ENCODE measurements at regions not wholly inside any gene's neighbourhood (a gene's known extent, or its start where the extent isn't known, plus 50 kb on each side); places are given as distances from the start of the nearest gene placed in this dataset.

DNA sequence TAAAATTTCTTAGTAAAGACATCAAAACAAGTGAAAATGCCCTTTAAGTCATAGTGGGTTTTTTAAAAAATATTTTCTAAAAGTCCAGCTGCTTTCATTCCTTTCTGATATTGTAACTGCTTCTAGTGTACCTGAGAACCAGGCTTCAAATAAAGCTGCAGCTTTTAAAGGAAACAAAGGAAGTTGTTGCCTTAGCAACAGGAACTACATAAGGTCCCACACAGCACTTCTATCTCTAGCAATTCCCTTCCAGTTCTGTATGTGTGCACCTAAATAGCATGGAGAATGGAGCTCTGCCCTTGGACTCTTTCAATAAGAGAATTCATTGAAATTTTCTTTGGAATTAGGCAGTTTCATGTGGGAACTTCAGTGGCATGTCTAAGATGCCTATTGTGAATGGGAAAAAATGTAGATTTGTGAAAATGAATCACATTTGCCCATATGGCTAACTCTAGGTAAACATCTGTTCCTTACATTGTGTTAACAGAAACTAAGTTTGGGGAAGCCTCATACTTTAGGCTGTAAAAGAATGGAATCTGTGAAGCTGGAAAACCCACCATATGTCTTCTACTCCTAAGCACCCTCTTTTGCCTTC, 206.4 kb downstream of the KIF2B start:
- DNase-seq (ENCODE audit: low read depth in 1 of 2, low spot score in 2 of 2) = no peak

More for the DNA sequence above, 206.4 kb downstream of the KIF2B start:
- Histone ChIP-seq H3K18ac (ENCODE audit: extremely low read depth, low read length) (no peak overlapping the region), H3K79me2 (ENCODE audit: control insufficient read depth in 1 of 2, insufficient read depth in 2 of 2, low read length in 2 of 2) (no peaks in the 10 kb centered on the region), H3K27ac (ENCODE audit: low read depth, low read length) (no peak overlapping the region), H4K8ac (ENCODE audit: extremely low read depth, insufficient read depth, low read length) (no peak overlapping the region), H3K9me3 (ENCODE audit: insufficient read depth in 2 of 2, low read depth in 1 of 2, low read length in 1 of 2) (no peaks in the 10 kb centered on the region), H2BK12ac (ENCODE audit: low read depth, low read length) (no peak overlapping the region), H3K4me3 (ENCODE audit: extremely low read depth in 1 of 4, insufficient read depth in 2 of 4, low read depth in 3 of 4, low read length in 4 of 4) (no peak overlapping the region), H4K91ac (replicated peaks; ENCODE audit: insufficient read length, low read length) (no peak overlapping the region), H3K4ac (replicated peaks; ENCODE audit: insufficient read length, low read depth, low read length) (no peak overlapping the region), H3K4me2 (ENCODE audit: insufficient read depth in 1 of 2, low read depth in 2 of 2, low read length in 2 of 2) (no peak overlapping the region), H3K23me2 (ENCODE audit: low read depth, low read length) (no peaks in the 10 kb centered on the region), H2BK5ac (ENCODE audit: low read depth, low read length) (no peak overlapping the region), H3K56ac (replicated peaks; ENCODE audit: insufficient read length, low read depth, low read length) (no peak overlapping the region), H4K20me1 (replicated peaks in 1 of 2; ENCODE audit: control insufficient read depth in 1 of 2, insufficient read depth in 2 of 2, low read length in 2 of 2) (no peaks in the 10 kb centered on the region), H3K36me3 (ENCODE audit: control insufficient read depth in 2 of 4, insufficient read depth in 4 of 4, low read length in 3 of 4) (no peaks in the 10 kb centered on the region), H2BK20ac (ENCODE audit: low read length) (no peak overlapping the region), H3K9ac (replicated peaks in 1 of 4; ENCODE audit: extremely low read depth in 1 of 4, low read depth in 3 of 4, low read length in 3 of 4) (no peak overlapping the region), H3K23ac (ENCODE audit: insufficient read length) (no peak overlapping the region), H4K5ac (ENCODE audit: insufficient read length, low read depth, low read length) (no peak overlapping the region), H2BK120ac (replicated peaks; ENCODE audit: low read depth, low read length) (no peak overlapping the region), H2BK15ac (ENCODE audit: low read length) (no peak overlapping the region), H3K4me1 (replicated peaks in 1 of 4; ENCODE audit: control insufficient read depth in 3 of 4, insufficient read depth in 4 of 4, low read length in 3 of 4) (no peaks in the 10 kb centered on the region), H3K14ac (ENCODE audit: insufficient read length) (no peak overlapping the region), H2AFZ (ENCODE audit: low read length) (no peak overlapping the region), H3K79me1 (ENCODE audit: low read depth, low read length) (no peaks in the 10 kb centered on the region), H3K27me3 (replicated peaks in 1 of 4; ENCODE audit: control insufficient read depth in 3 of 4, extremely low read depth in 1 of 4, insufficient read depth in 3 of 4, low read length in 3 of 4) (no peaks in the 10 kb centered on the region), H2AK5ac (ENCODE audit: low read depth, low read length) (no peak overlapping the region)
- CTCF ChIA-PET (ENCODE audit: partially characterized antibody) = interaction anchor here (1.3 kb wide), 1 partner anchor 13 kb away, joined by 4 read pairs; no protein-coding TSS in a partner anchor
- no peak for FAIRE-seq
- POLR2A ChIA-PET (ENCODE audit: partially characterized antibody) = no interaction called here
- TF ChIP-seq POLR2A (IDR thresholded peaks at IDR 0.05; ENCODE audit: control extremely low read depth in 1 of 2, low read depth in 2 of 2, low read length in 2 of 2) (no peak), SUZ12 (IDR thresholded peaks at IDR 0.05; ENCODE audit: low read length) (no peak), MAFK (IDR thresholded peaks at IDR 0.05; ENCODE audit: low read depth, low read length) (no peak), SIN3A (conservative IDR thresholded peaks at IDR 0.05 in 1 of 2, IDR thresholded peaks at IDR 0.05 in 1 of 2; ENCODE audit: low read depth in 1 of 2, low read length in 2 of 2) (no peak), E2F6 (IDR thresholded peaks at IDR 0.05) (no peak), CTBP2 (IDR thresholded peaks at IDR 0.05; ENCODE audit: borderline replicate concordance, insufficient read depth, insufficient read length, low read length) (no peak), RBBP5 (IDR thresholded peaks at IDR 0.05; ENCODE audit: borderline replicate concordance, low read depth, low read length) (no peak), RXRA (IDR thresholded peaks at IDR 0.05; ENCODE audit: insufficient read depth, low read depth, low read length) (no peak), FOSL1 (IDR thresholded peaks at IDR 0.05; ENCODE audit: insufficient read depth, low read depth, low read length) (no peak)
